ENCODE measurements at regions not wholly inside any gene's neighbourhood (a gene's known extent, or its start where the extent isn't known, plus 50 kb on each side); places are given as distances from the start of the nearest gene placed in this dataset.

DNA sequence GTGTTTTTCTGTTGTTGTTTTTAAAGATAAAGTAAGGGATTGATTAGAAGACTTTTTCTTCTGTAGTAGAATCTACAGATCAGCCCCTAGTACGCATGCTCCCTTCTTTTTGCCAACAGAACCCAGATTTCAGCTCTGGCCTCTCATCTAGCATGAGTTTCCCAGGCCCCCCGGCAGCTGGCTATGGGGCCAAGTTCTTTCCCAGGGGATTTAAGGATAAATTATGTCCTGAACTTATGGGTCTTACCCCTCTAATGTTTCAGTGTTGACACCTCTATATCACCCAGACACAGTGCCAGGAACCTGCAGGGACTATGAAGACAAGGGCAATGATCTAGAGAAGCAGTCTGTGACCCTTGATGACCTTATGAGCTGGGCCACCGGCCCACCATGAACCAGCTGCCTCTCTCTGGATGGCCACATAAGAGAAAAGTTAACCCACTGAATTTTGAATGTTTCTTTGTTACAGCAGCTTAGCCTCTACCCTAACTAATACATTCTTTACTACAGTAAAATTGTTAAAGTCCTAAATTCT lies 150.5 kb downstream of the UNC5CL start:
- TF ChIP-seq, protein P1, sequence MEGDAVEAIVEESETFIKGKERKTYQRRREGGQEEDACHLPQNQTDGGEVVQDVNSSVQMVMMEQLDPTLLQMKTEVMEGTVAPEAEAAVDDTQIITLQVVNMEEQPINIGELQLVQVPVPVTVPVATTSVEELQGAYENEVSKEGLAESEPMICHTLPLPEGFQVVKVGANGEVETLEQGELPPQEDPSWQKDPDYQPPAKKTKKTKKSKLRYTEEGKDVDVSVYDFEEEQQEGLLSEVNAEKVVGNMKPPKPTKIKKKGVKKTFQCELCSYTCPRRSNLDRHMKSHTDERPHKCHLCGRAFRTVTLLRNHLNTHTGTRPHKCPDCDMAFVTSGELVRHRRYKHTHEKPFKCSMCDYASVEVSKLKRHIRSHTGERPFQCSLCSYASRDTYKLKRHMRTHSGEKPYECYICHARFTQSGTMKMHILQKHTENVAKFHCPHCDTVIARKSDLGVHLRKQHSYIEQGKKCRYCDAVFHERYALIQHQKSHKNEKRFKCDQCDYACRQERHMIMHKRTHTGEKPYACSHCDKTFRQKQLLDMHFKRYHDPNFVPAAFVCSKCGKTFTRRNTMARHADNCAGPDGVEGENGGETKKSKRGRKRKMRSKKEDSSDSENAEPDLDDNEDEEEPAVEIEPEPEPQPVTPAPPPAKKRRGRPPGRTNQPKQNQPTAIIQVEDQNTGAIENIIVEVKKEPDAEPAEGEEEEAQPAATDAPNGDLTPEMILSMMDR (conservative IDR thresholded peaks at IDR 0.05) = no peak
- TF ChIP-seq EZH2 (IDR thresholded peaks at IDR 0.05; ENCODE audit: low read depth) = no peak

Data from PC-9 (cell line).